HCT116 (cell line): ENCODE measurements at regions not wholly inside any gene's neighbourhood (a gene's known extent, or its start where the extent isn't known, plus 50 kb on each side); places are given as distances from the start of the nearest gene placed in this dataset.

Experiments used
- ATAC-seq: fragments of 200-7000 bp; cut with Tn5 transposase; 2 replicates; pipeline ENCODE4 v1.9.1; 2020; ENCODE audit warnings: mild to moderate bottlenecking, moderate library complexity
- BruUV-seq: library from RNA; stranded (reverse); fragments of 400-500 nt; replicated peaks from 2 replicates; lab custom pipeline; 2021; lab: Mats Ljungman, UMichigan
- CTCF ChIA-PET: fragments of 300-600 bp; sonication (Branson Sonifier 250); formaldehyde crosslinking; loops from one replicate; lab custom pipeline; 2021; ENCODE audit warnings: antibody characterized with exemption; lab: Charles Lee
- POLR2A ChIA-PET: fragments of 300-600, 350-600 bp; sonication (Branson Sonifier 250); formaldehyde crosslinking; loops from one replicate; lab custom pipeline; 2021; ENCODE audit warnings: antibody characterized with exemption; lab: Charles Lee
- RAD21 ChIA-PET, 2 experiments: fragments of 300-600 bp; sonication (Branson Sonifier 250); formaldehyde crosslinking; loops; one replicate each; lab custom pipeline; 2023; ENCODE audit warnings: low total read pairs in 2 of 2; ENCODE audit not compliant: uncharacterized antibody in 2 of 2, unreplicated experiment in 2 of 2, low non-redundant PET in 1 of 2; lab: Charles Lee
- DNase-seq: peaks from one replicate; pipeline ENCODE4 v3.0.0-alpha.2; 2010; ENCODE audit warnings: low read depth, low spot score
- H2AFZ ChIP-seq: fragments of 200-600 bp; shearing (Covaris generic), sonication (generic); 2 replicates; pipeline ENCODE4 v1.6.1; 2017; ENCODE audit warnings: low read depth, mixed run types, mixed read lengths, antibody characterized with exemption, low read length; ENCODE audit not compliant: poor library complexity, severe bottlenecking
- H3K27ac ChIP-seq: 2 replicates; pipeline ENCODE4 v1.5.1; 2012; ENCODE audit warnings: low read depth, low read length
- H3K27me3 ChIP-seq: fragments of 200-600 bp; sonication (generic); 2 replicates; pipeline ENCODE4 v1.6.1; 2016; ENCODE audit warnings: mixed run types, low read length, mixed read lengths; ENCODE audit not compliant: insufficient read depth
- H3K36me3 ChIP-seq, 2 experiments: fragments of 200-500 bp in 1 of 2; fragments of 200-600 bp in 1 of 2; sonication (Bioruptor generic) in 1 of 2; sonication (generic) in 1 of 2; 2 replicates each; pipeline versions ENCODE4 v1.5.1 to v1.6.1; 2014 to 2016; ENCODE audit warnings: low read length in 2 of 2, inconsistent platforms in 1 of 2, mixed read lengths in 1 of 2, mixed run types in 1 of 2; ENCODE audit not compliant: insufficient read depth in 2 of 2, control insufficient read depth in 1 of 2
- H3K4me1 ChIP-seq, 2 experiments: fragments of 200-600 bp in 1 of 2; sonication (generic) in 1 of 2; 2 replicates each; pipeline versions ENCODE4 v1.5.1 to v1.6.1; 2012 to 2017; ENCODE audit warnings: low read length in 2 of 2, inconsistent platforms in 1 of 2, mild to moderate bottlenecking in 1 of 2, mixed read lengths in 1 of 2, mixed run types in 1 of 2, moderate library complexity in 1 of 2; ENCODE audit not compliant: insufficient read depth in 2 of 2, control insufficient read depth in 1 of 2
- H3K4me2 ChIP-seq: fragments of 200-600 bp; sonication (generic); 2 replicates; pipeline ENCODE4 v1.6.1; 2017; ENCODE audit warnings: mixed run types, low read length, mixed read lengths
- H3K4me3 ChIP-seq, 2 experiments: fragments of 200-600 bp in 1 of 2; sonication (generic) in 1 of 2; replicated peaks in 1 of 2; 2 replicates each; pipeline ENCODE4 v1.5.1; 2011 to 2016; ENCODE audit warnings: low read length in 2 of 2, control low read depth in 1 of 2, low read depth in 1 of 2, mild to moderate bottlenecking in 1 of 2, mixed read lengths in 1 of 2, mixed run types in 1 of 2
- H3K79me2 ChIP-seq: fragments of 200-600 bp; sonication (generic); 2 replicates; pipeline ENCODE4 v1.6.1; 2017; ENCODE audit warnings: mild to moderate bottlenecking, mixed run types, low read length, moderate library complexity, mixed read lengths; ENCODE audit not compliant: insufficient read depth
- H3K9ac ChIP-seq: fragments of 200-600 bp; sonication (generic); 2 replicates; pipeline ENCODE4 v1.6.1; 2016; ENCODE audit warnings: low read length, mixed read lengths
- H3K9me2 ChIP-seq: fragments of 200-600 bp; sonication (generic), shearing (Covaris generic); 2 replicates; pipeline ENCODE4 v1.6.1; 2017; ENCODE audit warnings: mixed run types, mild to moderate bottlenecking, moderate library complexity; ENCODE audit not compliant: insufficient read depth
- H3K9me3 ChIP-seq, 2 experiments: fragments of 200-500 bp in 1 of 2; fragments of 200-600 bp in 1 of 2; sonication (Bioruptor generic) in 1 of 2; sonication (generic) in 1 of 2; 2 replicates each; pipeline ENCODE4 v1.6.1; 2014 to 2017; ENCODE audit warnings: low read length in 2 of 2, mixed read lengths in 2 of 2, inconsistent platforms in 1 of 2, low read depth in 1 of 2, mild to moderate bottlenecking in 1 of 2, mixed run types in 1 of 2, moderate library complexity in 1 of 2; ENCODE audit not compliant: control insufficient read depth in 1 of 2, insufficient read depth in 1 of 2
- H4K20me1 ChIP-seq: fragments of 200-600 bp; sonication (generic), shearing (Covaris generic); 2 replicates; pipeline ENCODE4 v1.6.1; 2017; ENCODE audit warnings: mixed run types, mild to moderate bottlenecking, moderate library complexity; ENCODE audit not compliant: insufficient read depth
- CBX3 ChIP-seq: IDR thresholded peaks from 2 replicates; pipeline ENCODE4 v1.6.1; 2012; ENCODE audit warnings: low read depth
- CTCF ChIP-seq, 3 experiments: fragments of 200-600 bp in 1 of 3; sonication (generic) in 1 of 3; IDR thresholded peaks in 2 of 3; conservative IDR thresholded peaks in 1 of 3; 2 replicates each; pipeline ENCODE4 v1.5.1; 2012 to 2017; ENCODE audit warnings: low read depth in 2 of 3, low read length in 2 of 3, antibody characterized with exemption in 1 of 3, borderline replicate concordance in 1 of 3, control low read depth in 1 of 3, mild to moderate bottlenecking in 1 of 3, mixed read lengths in 1 of 3, mixed run types in 1 of 3, moderate library complexity in 1 of 3; ENCODE audit not compliant: insufficient read depth in 1 of 3
- EZH2 ChIP-seq: fragments of 200-600 bp; sonication (generic); IDR thresholded peaks from 2 replicates; pipeline ENCODE4 v1.6.1; 2017; ENCODE audit warnings: antibody characterized with exemption, mixed run types
- MAX ChIP-seq: IDR thresholded peaks from 2 replicates; pipeline ENCODE4 v1.6.1; 2012
- POLR2A ChIP-seq: IDR thresholded peaks from 2 replicates; pipeline ENCODE4 v1.7.0; 2011; ENCODE audit warnings: borderline replicate concordance; ENCODE audit not compliant: insufficient read depth, insufficient read length; ENCODE audit errors: extremely low read depth
- RAD21 ChIP-seq: IDR thresholded peaks from 2 replicates; pipeline ENCODE4 v1.6.1; 2012; ENCODE audit warnings: low read depth, mild to moderate bottlenecking
- YY1 ChIP-seq: IDR thresholded peaks from 2 replicates; pipeline ENCODE4 v1.6.1; 2011; ENCODE audit warnings: low read length, low read depth, moderate library complexity, mild to moderate bottlenecking; ENCODE audit not compliant: insufficient replicate concordance; ENCODE audit errors: extremely low read depth
- ZFX ChIP-seq: fragments of 450-650 bp; IDR thresholded peaks from 2 replicates; pipeline ENCODE4 v1.6.1; 2017
- ZNF274 ChIP-seq: fragments of 200-500 bp; sonication (Bioruptor generic); IDR thresholded peaks from 2 replicates; pipeline ENCODE4 v1.6.1; 2014; ENCODE audit warnings: mild to moderate bottlenecking, low read depth, low read length, inconsistent platforms
- intact Hi-C: fragments of 100-400 bp; cut with micrococcal nuclease; formaldehyde crosslinking; loops from 2 replicates; pipeline ENCODE4 v1.10.0; 2022

- H3K27me3 ChIP-seq = no peaks in the 10 kb centered on the region
- peaks cover 0 to 27% of the 10 kb centered on the region in 2 experiments; a peak in 2 of 4 replicates for H3K9me3 ChIP-seq
- no peak overlapping the region for H3K27ac ChIP-seq
- no peaks in the 10 kb centered on the region for H4K20me1 ChIP-seq
- DNase-seq = no peak
- ATAC-seq = no peak
- intact Hi-C loops = no loop called here
- BruUV-seq = no TSS peak
- H3K4me1 ChIP-seq = no peaks in the 10 kb centered on the region
- CTCF ChIA-PET = no interaction called here
- RAD21 ChIA-PET = no interaction called here
- no peak overlapping the region for H2AFZ ChIP-seq
- no peak overlapping the region for H3K9ac ChIP-seq
- no peak overlapping the region for H3K4me3 ChIP-seq
- no peaks in the 10 kb centered on the region for H3K79me2 ChIP-seq
- POLR2A ChIA-PET = no interaction called here
- no peak overlapping the region for H3K4me2 ChIP-seq
- TF ChIP-seq MAX (no peak), RAD21 (no peak), ZNF274 (no peak)
- TF ChIP-seq, all 23 proteins: peak for 0
- H3K9me2 ChIP-seq = no peaks in the 10 kb centered on the region
- no peaks in the 10 kb centered on the region for H3K36me3 ChIP-seq
Measured at GRCh38 chr3:55158345-55158744, 230.5 kb upstream of the LRTM1 start.

GRCh38 chr3:55157731-55158130 is 229.9 kb upstream of the LRTM1 start:
- CTCF ChIA-PET = no interaction called here
- no peaks in the 10 kb centered on the region for H3K79me2 ChIP-seq
- no peak for TF ChIP-seq EZH2
- no peak for TF ChIP-seq ZFX
- no peak for TF ChIP-seq POLR2A
- TF ChIP-seq YY1 = no peak
- no peak for TF ChIP-seq CTCF (IDR thresholded peaks at IDR 0.05 in 2 of 3, conservative IDR thresholded peaks at IDR 0.05 in 1 of 3; ENCODE audit: borderline replicate concordance in 1 of 3, insufficient read depth in 1 of 3, low read depth in 2 of 3, low read length in 2 of 3)
- no peak for TF ChIP-seq CBX3
- TF ChIP-seq ZNF274 = no peak
- TF ChIP-seq, all 23 proteins: peak for 0
- Histone ChIP-seq H3K36me3 (no peaks in the 10 kb centered on the region), H3K4me1 (no peaks in the 10 kb centered on the region), H3K9ac (no peak overlapping the region), H3K9me2 (no peaks in the 10 kb centered on the region), H3K4me2 (no peak overlapping the region), H3K27me3 (no peaks in the 10 kb centered on the region), H3K4me3 (no peak overlapping the region), H3K27ac (no peak overlapping the region), H2AFZ (no peak overlapping the region), H4K20me1 (no peaks in the 10 kb centered on the region), H3K9me3 (peaks cover 0 to 28% of the 10 kb centered on the region in 2 experiments; a peak in 2 of 4 replicates)
- no TSS peak for BruUV-seq
- POLR2A ChIA-PET = no interaction called here
- RAD21 ChIA-PET = no interaction called here
- intact Hi-C loops = no loop called here
- DNase-seq = no peak
- no peak for ATAC-seq
